22Rv1 (cell line): ENCODE measurements at regions not wholly inside any gene's neighbourhood (a gene's known extent, or its start where the extent isn't known, plus 50 kb on each side); places are given as distances from the start of the nearest gene placed in this dataset.

Experiments
- CTCF ChIP-seq: fragments of 450-650 bp; IDR thresholded peaks from 2 replicates; pipeline ENCODE4 v1.5.1; 2017; ENCODE audit warnings: mild to moderate bottlenecking
- ZFX ChIP-seq: fragments of 450-650 bp; IDR thresholded peaks from 2 replicates; pipeline ENCODE4 v1.6.1; 2017; ENCODE audit warnings: antibody characterized with exemption, borderline replicate concordance

- TF ChIP-seq CTCF (no peak), ZFX (no peak)
These were observed 272.4 kb upstream of the MARCKS start for GRCh38 chr6:113584767-113585166.
